SK-N-SH (cell line): ENCODE measurements at regions not wholly inside any gene's neighbourhood (a gene's known extent, or its start where the extent isn't known, plus 50 kb on each side); places are given as distances from the start of the nearest gene placed in this dataset.

Experiments
- CTCF ChIA-PET: fragments of 300-600, 350-600 bp; formaldehyde crosslinking; extraction: SDS; loops from one replicate; lab custom pipeline; 2021; lab: Yijun Ruan, JAX
- POLR2A ChIA-PET: fragments of 350-600 bp; sonication (Branson Sonifier 250); formaldehyde crosslinking; extraction: SDS; loops from one replicate; lab custom pipeline; 2020; ENCODE audit warnings: antibody characterized with exemption, inconsistent platforms; lab: Yijun Ruan, JAX
- DNase-seq: peaks from one replicate; pipeline ENCODE4 v3.0.0; 2012
- H2AFZ ChIP-seq: fragments of 200-600 bp; sonication (generic); 2 replicates; pipeline ENCODE4 v1.8.1; 2016; ENCODE audit warnings: antibody characterized with exemption, mild to moderate bottlenecking, low read depth
- H3F3A ChIP-seq: fragments of 200-600 bp; sonication (generic); replicated peaks from 2 replicates; pipeline ENCODE3; 2016; ENCODE audit warnings: antibody characterized with exemption, mild to moderate bottlenecking; ENCODE audit not compliant: insufficient read depth
- H3K27ac ChIP-seq, 2 experiments: fragments of 200-500 bp in 1 of 2; fragments of 200-600 bp in 1 of 2; sonication (Bioruptor generic) in 1 of 2; sonication (generic), shearing (Covaris generic) in 1 of 2; 2 replicates each; pipeline versions ENCODE4 v1.5.1 to v1.6.1; 2014 to 2016; ENCODE audit warnings: low read depth in 2 of 2, inconsistent platforms in 1 of 2, low read length in 1 of 2, mild to moderate bottlenecking in 1 of 2, mixed read lengths in 1 of 2
- H3K27me3 ChIP-seq: fragments of 200-600 bp; sonication (generic), shearing (Covaris generic); 2 replicates; pipeline ENCODE4 v1.6.1; 2016; ENCODE audit warnings: mixed run types; ENCODE audit not compliant: insufficient read depth
- H3K36me3 ChIP-seq, 2 experiments: fragments of 200-500 bp in 1 of 2; fragments of 200-600 bp in 1 of 2; sonication (Bioruptor generic) in 1 of 2; sonication (generic) in 1 of 2; replicated peaks in 1 of 2; 2 replicates each; pipeline versions ENCODE3 to v1.5.1; 2014 to 2016; ENCODE audit warnings: low read length in 1 of 2, mild to moderate bottlenecking in 1 of 2; ENCODE audit not compliant: insufficient read depth in 2 of 2, control insufficient read depth in 1 of 2
- H3K4me1 ChIP-seq, 2 experiments: fragments of 200-500 bp in 1 of 2; fragments of 200-600 bp in 1 of 2; sonication (Bioruptor generic) in 1 of 2; sonication (generic), shearing (Covaris generic) in 1 of 2; 2 replicates each; pipeline versions ENCODE4 v1.5.1 to v1.6.1; 2014 to 2016; ENCODE audit warnings: low read depth in 1 of 2, low read length in 1 of 2, mixed run types in 1 of 2; ENCODE audit not compliant: insufficient read depth in 2 of 2, control insufficient read depth in 1 of 2
- H3K4me2 ChIP-seq: fragments of 200-600 bp; sonication (generic), shearing (Covaris generic); 2 replicates; pipeline ENCODE4 v1.6.1; 2017; ENCODE audit warnings: mixed run types
- H3K4me3 ChIP-seq, 2 experiments: fragments of 200-500 bp in 1 of 2; fragments of 200-600 bp in 1 of 2; sonication (Bioruptor generic) in 1 of 2; sonication (generic), shearing (Covaris generic) in 1 of 2; 2 replicates each; pipeline versions ENCODE4 v1.5.1 to v1.8.1; 2014 to 2016; ENCODE audit warnings: low read depth in 2 of 2, inconsistent platforms in 1 of 2, low read length in 1 of 2, mild to moderate bottlenecking in 1 of 2, mixed read lengths in 1 of 2, moderate library complexity in 1 of 2
- H3K79me2 ChIP-seq: fragments of 200-600 bp; sonication (generic); 2 replicates; pipeline ENCODE4 v1.8.1; 2017; ENCODE audit warnings: mild to moderate bottlenecking; ENCODE audit not compliant: insufficient read depth
- H3K9ac ChIP-seq: fragments of 200-600 bp; sonication (generic); 2 replicates; pipeline ENCODE4 v1.6.1; 2017; ENCODE audit warnings: mixed run types
- H3K9me2 ChIP-seq: fragments of 200-600 bp; sonication (generic); 2 replicates; pipeline ENCODE4 v1.6.1; 2017; ENCODE audit warnings: mixed run types
- H3K9me3 ChIP-seq: fragments of 200-600 bp; sonication (generic); 2 replicates; pipeline ENCODE4 v1.6.1; 2017; ENCODE audit warnings: mixed run types, mild to moderate bottlenecking, moderate library complexity
- H4K20me1 ChIP-seq: fragments of 200-600 bp; sonication (generic); 2 replicates; pipeline ENCODE4 v1.6.1; 2017; ENCODE audit warnings: mild to moderate bottlenecking, mixed run types; ENCODE audit not compliant: insufficient read depth
- EP300 ChIP-seq, 2 experiments: IDR thresholded peaks; 2 replicates each; pipeline versions ENCODE4 v1.4.0 to v1.6.1; 2012; ENCODE audit warnings: borderline replicate concordance in 1 of 2, low read depth in 1 of 2, low read length in 1 of 2
- FOSL2 ChIP-seq: IDR thresholded peaks from 2 replicates; pipeline ENCODE4 v1.4.0; 2012; ENCODE audit warnings: low read depth, mild to moderate bottlenecking, moderate library complexity, borderline replicate concordance
- FOXJ3 ChIP-seq: sonication (generic); formaldehyde crosslinking; IDR thresholded peaks from 2 replicates; pipeline ENCODE4 v1.5.1; 2020; ENCODE audit warnings: mild to moderate bottlenecking, missing genetic modification reagents
- GATA2 ChIP-seq: sonication (generic); formaldehyde crosslinking; IDR thresholded peaks from 2 replicates; pipeline ENCODE4 v1.5.0; 2020; ENCODE audit warnings: mild to moderate bottlenecking, missing genetic modification reagents
- JUND ChIP-seq: IDR thresholded peaks from 2 replicates; pipeline ENCODE4 v1.4.0; 2012
- MEF2A ChIP-seq: IDR thresholded peaks from 2 replicates; pipeline ENCODE4 v1.4.0; 2012; ENCODE audit warnings: low read depth, borderline replicate concordance
- POLR2AphosphoS5 ChIP-seq: IDR thresholded peaks from 2 replicates; pipeline ENCODE4 v1.6.1; 2012; ENCODE audit warnings: low read depth, low read length
- REST ChIP-seq: IDR thresholded peaks from 2 replicates; pipeline ENCODE4 v1.6.1; 2012; ENCODE audit warnings: mild to moderate bottlenecking, low read depth, low read length, moderate library complexity
- RXRA ChIP-seq: IDR thresholded peaks from 2 replicates; pipeline ENCODE4 v1.4.0; 2012; ENCODE audit warnings: low read depth, mild to moderate bottlenecking, borderline replicate concordance
- SIN3A ChIP-seq: IDR thresholded peaks from 2 replicates; pipeline ENCODE4 v1.6.1; 2012; ENCODE audit warnings: low read depth, mild to moderate bottlenecking, low read length, moderate library complexity, borderline replicate concordance
- TAF1 ChIP-seq: IDR thresholded peaks from 2 replicates; pipeline ENCODE4 v1.6.1; 2012; ENCODE audit warnings: low read depth, mild to moderate bottlenecking, low read length, moderate library complexity, borderline replicate concordance
- USF1 ChIP-seq: IDR thresholded peaks from 2 replicates; pipeline ENCODE4 v1.4.0; 2012; ENCODE audit warnings: low read depth, borderline replicate concordance
- USF2 ChIP-seq: fragments of 150-350 bp; IDR thresholded peaks from 2 replicates; pipeline ENCODE4 v1.6.1; 2017; ENCODE audit warnings: antibody characterized with exemption, low read length, low read depth, borderline replicate concordance
- WGBS: methylation state at CpG from one replicate; pipeline ENCODE4 v1.1.6; 2017; ENCODE audit warnings: low lambda C conversion rate; 5-methylcytosine and 5-hydroxymethylcytosine counted together
- TF ChIP-seq, protein P1 (sequence below): IDR thresholded peaks from 2 replicates; pipeline ENCODE4 v1.4.0; 2012; ENCODE audit warnings: low read depth
- TF ChIP-seq, protein P2 (sequence below): IDR thresholded peaks from 2 replicates; pipeline ENCODE4 v1.4.0; 2012; ENCODE audit warnings: low read depth, borderline replicate concordance

GRCh38 chr4:186780291-186781031 is 56.8 kb upstream of the FAT1 start:
- H3K4me2 ChIP-seq, result no peak overlapping the region
- H3K27me3 ChIP-seq, result no peaks in the 10 kb centered on the region
- ChIA-PET POLR2A (no interaction called here), CTCF (no interaction called here)
- H3K4me1 ChIP-seq, result no peaks in the 10 kb centered on the region
- H3K9ac ChIP-seq, result no peak overlapping the region
- H3K4me3 ChIP-seq, result no peak overlapping the region
- no peak overlapping the region for H2AFZ ChIP-seq
- H3K9me2 ChIP-seq, result no peaks in the 10 kb centered on the region
- no peaks in the 10 kb centered on the region for H3K9me3 ChIP-seq
- H3K36me3 ChIP-seq, result no peaks in the 10 kb centered on the region
- no peaks in the 10 kb centered on the region for H3F3A ChIP-seq
- no peak for TF ChIP-seq MEF2A
- TF ChIP-seq POLR2AphosphoS5, result no peak
- TF ChIP-seq FOSL2, result no peak
- no peak for TF ChIP-seq USF2
- TF ChIP-seq, protein P1, sequence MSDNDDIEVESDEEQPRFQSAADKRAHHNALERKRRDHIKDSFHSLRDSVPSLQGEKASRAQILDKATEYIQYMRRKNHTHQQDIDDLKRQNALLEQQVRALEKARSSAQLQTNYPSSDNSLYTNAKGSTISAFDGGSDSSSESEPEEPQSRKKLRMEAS, result no peak
- no peak for TF ChIP-seq EP300 (IDR thresholded peaks at IDR 0.05; ENCODE audit: borderline replicate concordance in 1 of 2, low read depth in 1 of 2, low read length in 1 of 2)
- TF ChIP-seq GATA2 (CRISPR knock-in tag), result no peak
- TF ChIP-seq, protein P2, sequence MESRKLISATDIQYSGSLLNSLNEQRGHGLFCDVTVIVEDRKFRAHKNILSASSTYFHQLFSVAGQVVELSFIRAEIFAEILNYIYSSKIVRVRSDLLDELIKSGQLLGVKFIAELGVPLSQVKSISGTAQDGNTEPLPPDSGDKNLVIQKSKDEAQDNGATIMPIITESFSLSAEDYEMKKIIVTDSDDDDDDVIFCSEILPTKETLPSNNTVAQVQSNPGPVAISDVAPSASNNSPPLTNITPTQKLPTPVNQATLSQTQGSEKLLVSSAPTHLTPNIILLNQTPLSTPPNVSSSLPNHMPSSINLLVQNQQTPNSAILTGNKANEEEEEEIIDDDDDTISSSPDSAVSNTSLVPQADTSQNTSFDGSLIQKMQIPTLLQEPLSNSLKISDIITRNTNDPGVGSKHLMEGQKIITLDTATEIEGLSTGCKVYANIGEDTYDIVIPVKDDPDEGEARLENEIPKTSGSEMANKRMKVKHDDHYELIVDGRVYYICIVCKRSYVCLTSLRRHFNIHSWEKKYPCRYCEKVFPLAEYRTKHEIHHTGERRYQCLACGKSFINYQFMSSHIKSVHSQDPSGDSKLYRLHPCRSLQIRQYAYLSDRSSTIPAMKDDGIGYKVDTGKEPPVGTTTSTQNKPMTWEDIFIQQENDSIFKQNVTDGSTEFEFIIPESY, result no peak
- no peak for TF ChIP-seq JUND
- TF ChIP-seq RXRA, result no peak
- no peak for TF ChIP-seq SIN3A
- no peak for TF ChIP-seq FOXJ3
- no peak for TF ChIP-seq REST
- no peak for TF ChIP-seq USF1
- TF ChIP-seq TAF1, result no peak
- no peaks in the 10 kb centered on the region for H4K20me1 ChIP-seq
- DNase-seq, result no peak
- 12% methylated on average over 2 of the region's 4 CpGs for WGBS
- H3K79me2 ChIP-seq, result no peaks in the 10 kb centered on the region
- H3K27ac ChIP-seq, result no peak overlapping the region
